ENCODE measurements at regions not wholly inside any gene's neighbourhood (a gene's known extent, or its start where the extent isn't known, plus 50 kb on each side); places are given as distances from the start of the nearest gene placed in this dataset.

GRCh38 chr3:194851941-194852340, 166.3 kb downstream of the FAM43A start:
- Mint-ChIP-seq H3K4me1 (no peaks in the 10 kb centered on the region), H3K4me3 (no peak overlapping the region), H3K27me3 (no peaks in the 10 kb centered on the region), H3K27ac (no peak overlapping the region), H3K9me3 (ENCODE audit: insufficient read depth) (no peaks in the 10 kb centered on the region)
- 94% methylated on average over 3 of the region's 5 CpGs for WGBS (ENCODE audit: insufficient coverage)
- no peaks in the 10 kb centered on the region for H4K20me1 ChIP-seq (ENCODE audit: control insufficient read depth, insufficient read depth, low read length, poor library complexity, severe bottlenecking)
- no peak overlapping the region for H3K4me2 ChIP-seq (replicated peaks; ENCODE audit: low read depth, low read length, poor library complexity, severe bottlenecking)
- no peak for ATAC-seq (ENCODE audit: low read depth)
- ChIA-PET POLR2A (no interaction called here), CTCF (no interaction called here)
- H2AFZ ChIP-seq (ENCODE audit: insufficient read depth, low read depth, low read length, poor library complexity, severe bottlenecking): no peak overlapping the region
- H3K9me3 ChIP-seq (ENCODE audit: control extremely low read depth in 1 of 3, control insufficient read depth in 2 of 3, insufficient read depth in 1 of 3, low read length in 2 of 3): no peaks in the 10 kb centered on the region
- TF ChIP-seq EZH2 (IDR thresholded peaks at IDR 0.05; ENCODE audit: borderline replicate concordance, insufficient read depth, low read depth, low read length, poor library complexity, severe bottlenecking) (no peak), CTCF (IDR thresholded peaks at IDR 0.05) (no peak)
- no peak overlapping the region for H3K4me3 ChIP-seq (ENCODE audit: control extremely low read depth in 1 of 5, extremely low read depth in 1 of 5, insufficient read depth in 1 of 5, low read depth in 2 of 5, low read length in 4 of 5)
- DNase-seq: no peak
- no peak overlapping the region for H3K27ac ChIP-seq (ENCODE audit: low read length in 2 of 2)
- no peaks in the 10 kb centered on the region for H3K27me3 ChIP-seq (replicated peaks in 1 of 4; ENCODE audit: control extremely low read depth in 1 of 4, control insufficient read depth in 3 of 4, insufficient read depth in 4 of 4, low read length in 3 of 4)
- H3K9ac ChIP-seq (ENCODE audit: low read length): no peak overlapping the region
- H3K79me2 ChIP-seq (ENCODE audit: control insufficient read depth, insufficient read depth, low read length): no peaks in the 10 kb centered on the region
- intact Hi-C loops (cut with micrococcal nuclease): no loop called here
- H3K36me3 ChIP-seq (replicated peaks in 1 of 2; ENCODE audit: control extremely low read depth in 1 of 2, control insufficient read depth in 1 of 2, extremely low read depth in 1 of 2, insufficient read depth in 2 of 2, low read length in 1 of 2): no peaks in the 10 kb centered on the region
- H3K4me1 ChIP-seq (ENCODE audit: control insufficient read depth in 2 of 2, insufficient read depth in 2 of 2, low read length in 2 of 2): no peaks in the 10 kb centered on the region

GRCh38 chr3:194852345-194852744, 166.7 kb downstream of the FAM43A start:
- Histone ChIP-seq H3K79me2 (ENCODE audit: control insufficient read depth, insufficient read depth, low read length) (no peaks in the 10 kb centered on the region), H3K27me3 (replicated peaks in 1 of 4; ENCODE audit: control extremely low read depth in 1 of 4, control insufficient read depth in 3 of 4, insufficient read depth in 4 of 4, low read length in 3 of 4) (no peaks in the 10 kb centered on the region), H3K9me3 (ENCODE audit: control extremely low read depth in 1 of 3, control insufficient read depth in 2 of 3, insufficient read depth in 1 of 3, low read length in 2 of 3) (no peaks in the 10 kb centered on the region), H4K20me1 (ENCODE audit: control insufficient read depth, insufficient read depth, low read length, poor library complexity, severe bottlenecking) (no peaks in the 10 kb centered on the region), H3K36me3 (replicated peaks in 1 of 2; ENCODE audit: control extremely low read depth in 1 of 2, control insufficient read depth in 1 of 2, extremely low read depth in 1 of 2, insufficient read depth in 2 of 2, low read length in 1 of 2) (no peaks in the 10 kb centered on the region), H2AFZ (ENCODE audit: insufficient read depth, low read depth, low read length, poor library complexity, severe bottlenecking) (no peak overlapping the region), H3K4me1 (ENCODE audit: control insufficient read depth in 2 of 2, insufficient read depth in 2 of 2, low read length in 2 of 2) (no peaks in the 10 kb centered on the region), H3K27ac (ENCODE audit: low read length in 2 of 2) (no peak overlapping the region), H3K4me2 (replicated peaks; ENCODE audit: low read depth, low read length, poor library complexity, severe bottlenecking) (no peak overlapping the region), H3K4me3 (ENCODE audit: control extremely low read depth in 1 of 5, extremely low read depth in 1 of 5, insufficient read depth in 1 of 5, low read depth in 2 of 5, low read length in 4 of 5) (no peak overlapping the region), H3K9ac (ENCODE audit: low read length) (no peak overlapping the region)
- H3K9me3 Mint-ChIP-seq (ENCODE audit: insufficient read depth): no peaks in the 10 kb centered on the region
- intact Hi-C loops (cut with micrococcal nuclease): no loop called here
- ATAC-seq (ENCODE audit: low read depth) (no peak), DNase-seq (no peak)
- ChIA-PET CTCF (no interaction called here), POLR2A (no interaction called here)
- no peak overlapping the region for H3K4me3 Mint-ChIP-seq
- no peaks in the 10 kb centered on the region for H3K27me3 Mint-ChIP-seq
- no peak overlapping the region for H3K27ac Mint-ChIP-seq
- H3K4me1 Mint-ChIP-seq: no peaks in the 10 kb centered on the region
- 95% methylated on average over 22 of the region's 22 CpGs for WGBS (ENCODE audit: insufficient coverage)
- TF ChIP-seq CTCF (IDR thresholded peaks at IDR 0.05): no peak
- TF ChIP-seq EZH2 (IDR thresholded peaks at IDR 0.05; ENCODE audit: borderline replicate concordance, insufficient read depth, low read depth, low read length, poor library complexity, severe bottlenecking): no peak

All from B cell (primary cell).